Stimulated activated CD4-positive, alpha-beta T cell treated with anti-CD3 and anti-CD28 coated beads, Interleukin-15, amount 100 ng/mL, for 48 hours (primary cell): ENCODE measurements at regions not wholly inside any gene's neighbourhood (a gene's known extent, or its start where the extent isn't known, plus 50 kb on each side); places are given as distances from the start of the nearest gene placed in this dataset.
"Not testable (repeated sequence)": the region's sequence is repeated elsewhere in the genome, so short reads cannot be mapped to it uniquely, and the experiment has no call there.

Experiments used
- DNase-seq, 2 donors: peaks; one replicate each; pipeline ENCODE4 v3.0.0-alpha.2; 2020; ENCODE audit warnings: low read depth in 2 of 2

DNA sequence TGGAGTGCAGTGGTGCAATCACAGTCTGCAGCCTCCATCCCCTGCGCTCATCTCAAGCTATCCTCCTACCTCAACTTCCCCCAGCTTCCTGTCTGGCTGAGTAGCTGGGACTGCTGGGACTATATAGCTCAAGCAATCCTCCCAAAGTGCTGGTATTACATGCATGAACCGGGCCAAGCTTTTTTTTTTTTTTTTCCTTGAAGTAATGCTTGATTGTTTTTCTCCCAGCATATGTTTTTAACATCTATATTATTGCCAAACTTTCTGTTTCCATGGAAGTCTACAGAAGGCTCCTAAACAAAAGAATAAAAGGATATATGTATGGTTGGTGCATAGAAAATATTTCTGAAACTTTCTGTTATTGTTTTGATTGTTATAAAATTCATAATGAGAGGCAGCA, 853.6 kb downstream of the KCNA4 start:
- DNase-seq, result no peak

- no peak for DNase-seq
Observed at GRCh38 chr11:29162491-29162890, 854.3 kb downstream of the KCNA4 start.

- DNase-seq, result no peak
Observed at GRCh38 chr11:29161191-29161590, 855.6 kb downstream of the KCNA4 start.

DNA sequence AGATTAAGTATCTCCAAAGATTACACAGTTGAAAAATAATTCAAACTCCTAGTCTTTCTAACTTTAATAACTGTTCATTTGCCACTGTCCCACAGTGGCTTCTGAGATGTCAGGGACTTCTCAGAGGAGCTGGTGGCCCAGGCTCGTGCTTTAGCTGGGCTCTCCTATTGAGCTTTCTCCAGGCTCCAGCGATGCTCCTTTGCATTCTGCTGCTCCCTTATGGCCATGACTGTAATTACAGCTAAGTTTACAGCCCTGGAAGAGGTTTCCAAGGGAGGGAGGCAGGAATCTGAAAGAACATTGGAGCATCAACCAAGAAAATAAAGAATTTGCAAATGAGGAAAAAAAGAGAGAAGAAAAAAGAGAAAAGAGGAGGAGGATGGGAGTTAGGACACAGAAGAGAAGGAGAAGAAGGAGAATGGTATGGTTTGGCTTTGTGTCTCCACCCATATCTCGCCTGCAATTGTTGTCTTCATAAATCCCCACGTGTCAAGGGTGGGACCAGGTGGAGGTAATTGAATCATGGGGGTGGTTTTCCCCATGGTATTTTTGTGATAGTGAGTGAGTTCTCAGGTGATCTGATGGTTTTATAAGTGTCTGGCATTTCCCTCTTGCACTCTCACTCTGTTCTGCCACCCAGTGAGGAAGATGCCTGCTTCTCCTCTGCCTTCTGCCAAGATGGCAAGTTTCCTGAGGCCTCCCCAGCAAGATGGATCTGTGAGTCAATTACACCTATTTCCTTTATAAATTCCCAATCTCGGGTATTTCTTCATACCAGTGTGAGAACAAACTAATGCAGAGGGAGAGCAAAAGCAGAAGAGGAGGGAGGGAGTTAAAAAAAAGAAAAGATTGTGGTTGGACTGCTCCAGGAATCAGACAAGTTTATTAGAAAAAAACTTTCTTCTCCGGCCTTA, 857.0 kb downstream of the KCNA4 start:
- DNase-seq, result no peak

DNA sequence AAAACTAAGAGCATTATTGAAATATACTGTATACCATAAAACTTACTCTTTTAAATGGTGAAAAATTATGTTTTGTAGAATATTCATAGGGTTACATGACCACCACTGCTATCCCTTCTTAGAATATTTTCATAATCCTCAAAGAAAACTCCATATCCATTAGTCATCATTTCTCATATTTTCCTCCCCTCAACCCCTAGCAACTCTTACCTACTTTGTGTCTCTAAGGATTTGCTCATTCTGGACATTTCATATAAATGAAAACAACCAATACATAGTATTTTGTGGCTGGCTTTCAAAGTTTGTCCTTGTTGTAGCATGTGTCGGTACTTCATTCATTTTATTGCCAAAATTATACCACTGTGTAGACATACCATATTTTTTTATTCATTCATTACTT, 863.8 kb downstream of the KCNA4 start:
- DNase-seq, result no peak

GRCh38 chr11:29142573-29142972, 874.3 kb downstream of the KCNA4 start:
- DNase-seq, result not testable (repeated sequence)

- DNase-seq, result no peak
Observed at GRCh38 chr11:29135504-29135903, 881.3 kb downstream of the KCNA4 start.

- no peak for DNase-seq
Observed at GRCh38 chr11:29131055-29131454, 885.8 kb downstream of the KCNA4 start.

DNA sequence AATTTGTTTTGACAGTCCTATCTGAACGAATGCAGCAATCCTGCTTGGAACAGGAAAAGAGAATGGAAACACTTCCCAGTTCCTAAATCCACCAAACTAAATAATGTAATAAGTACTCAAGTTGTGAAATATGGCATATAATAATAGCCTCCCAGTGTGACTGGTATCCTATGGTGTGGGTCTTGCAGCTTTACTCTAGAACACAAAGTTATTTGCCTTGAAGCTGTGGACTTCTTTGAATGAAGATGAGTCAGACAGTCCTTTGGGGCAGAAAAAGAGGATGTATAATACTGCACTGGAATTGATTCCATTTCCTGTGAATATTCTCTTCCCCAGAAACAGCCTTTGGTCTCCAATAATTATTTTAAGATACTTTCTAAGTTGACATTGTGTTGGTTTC, 887.0 kb downstream of the KCNA4 start:
- DNase-seq, result no peak

- no peak for DNase-seq
Observed at GRCh38 chr11:29127461-29127860, 889.4 kb downstream of the KCNA4 start.

- DNase-seq, result no peak
Observed at GRCh38 chr11:29125606-29126005, 891.2 kb downstream of the KCNA4 start.

DNA sequence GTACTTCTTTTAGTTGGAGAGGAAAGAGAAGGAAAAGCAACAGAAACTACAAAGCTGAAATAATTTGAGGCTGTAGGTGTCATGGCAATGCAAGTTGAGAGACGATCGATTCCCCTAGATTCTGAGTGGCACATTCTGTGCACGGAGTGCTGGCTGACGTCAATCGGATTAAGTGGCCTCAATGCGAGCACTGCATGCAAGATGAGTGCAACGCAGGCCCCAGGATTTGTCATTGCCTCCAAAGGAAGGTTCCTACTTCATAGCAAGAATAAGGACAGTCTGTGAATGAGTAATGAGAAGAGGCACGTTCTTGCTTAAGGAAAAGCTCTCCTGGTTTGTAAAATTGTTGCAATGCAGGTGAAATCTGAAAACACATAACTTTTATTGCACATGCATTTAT, 892.4 kb downstream of the KCNA4 start:
- DNase-seq, result no peak

DNA sequence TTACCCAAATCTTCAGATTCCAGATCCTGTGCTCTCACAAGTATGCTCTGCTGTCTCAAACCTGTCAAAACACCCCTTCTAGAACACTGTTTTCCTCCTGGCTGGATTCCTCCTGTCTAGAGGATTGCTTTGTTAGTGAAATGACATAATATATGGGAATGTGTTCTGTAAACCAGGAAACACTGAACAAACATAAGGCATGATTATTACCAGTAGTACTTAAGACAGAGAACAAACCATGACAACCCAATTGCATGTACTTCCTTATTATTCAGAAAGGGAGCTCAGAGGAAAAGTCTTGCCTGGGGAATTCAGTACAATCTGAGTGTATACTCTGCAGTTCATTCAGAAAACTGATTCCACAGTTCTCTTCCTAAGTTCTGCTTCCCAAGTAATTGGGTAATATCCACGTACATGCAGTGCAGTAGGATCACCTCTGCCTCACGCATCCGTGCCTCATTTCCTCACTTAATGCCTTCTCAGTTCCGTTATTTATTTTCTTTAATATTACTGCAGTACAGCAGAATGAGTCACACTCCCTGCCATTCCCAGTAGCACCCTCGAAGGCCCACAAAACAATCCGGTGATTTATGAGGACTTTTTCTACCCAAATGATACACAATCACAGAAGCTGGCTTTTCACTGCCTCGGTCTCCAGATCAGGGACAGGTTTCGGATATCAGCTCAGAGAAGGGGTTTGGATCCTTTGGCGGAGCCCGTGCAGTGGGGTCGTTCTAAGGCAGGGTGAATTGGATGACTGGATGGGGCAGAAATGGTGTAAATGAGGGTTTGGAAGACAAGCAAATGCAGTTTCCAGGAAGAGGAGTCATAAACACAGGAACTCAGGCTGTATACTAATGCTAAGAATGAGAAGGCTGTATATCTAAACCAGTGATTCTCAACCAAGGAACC, 896.9 kb downstream of the KCNA4 start:
- DNase-seq, result no peak

DNA sequence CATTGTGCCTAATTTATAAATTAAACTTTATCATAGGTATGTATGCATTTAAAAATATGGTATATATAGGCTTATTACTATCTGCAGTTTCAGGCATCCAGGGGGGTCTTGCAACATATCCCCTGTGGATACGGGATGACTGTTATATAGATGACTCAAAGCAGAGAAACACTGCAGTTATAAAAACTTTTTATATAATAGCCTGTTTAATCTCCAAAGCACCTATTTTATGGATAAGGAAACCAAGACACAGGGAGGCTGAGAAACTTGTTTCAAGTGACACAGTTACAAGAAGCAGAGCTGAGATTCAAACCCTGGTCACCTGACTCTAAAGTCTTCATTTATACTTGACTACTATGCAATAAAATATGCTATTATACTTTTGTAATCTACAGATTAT, 897.7 kb downstream of the KCNA4 start:
- DNase-seq, result no peak

DNA sequence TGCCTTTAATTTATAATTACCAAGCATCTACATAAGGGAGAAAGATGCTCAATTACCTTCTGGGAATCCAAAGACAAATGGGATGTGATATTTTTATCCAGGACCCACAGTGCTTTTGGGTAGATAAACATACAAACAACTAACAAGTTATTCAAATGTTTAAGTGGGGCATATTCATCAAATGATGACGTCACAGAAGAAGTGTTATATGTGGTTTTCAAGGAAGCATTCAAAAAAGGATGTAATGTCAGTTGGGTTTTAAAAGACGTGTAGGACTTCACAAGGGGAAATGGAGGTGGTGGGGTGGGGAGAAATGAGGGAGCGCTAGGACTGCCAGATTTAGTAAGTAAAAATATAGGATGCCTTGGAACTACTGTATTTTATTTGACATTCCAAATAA, 915.9 kb downstream of the KCNA4 start:
- DNase-seq, result no peak

DNA sequence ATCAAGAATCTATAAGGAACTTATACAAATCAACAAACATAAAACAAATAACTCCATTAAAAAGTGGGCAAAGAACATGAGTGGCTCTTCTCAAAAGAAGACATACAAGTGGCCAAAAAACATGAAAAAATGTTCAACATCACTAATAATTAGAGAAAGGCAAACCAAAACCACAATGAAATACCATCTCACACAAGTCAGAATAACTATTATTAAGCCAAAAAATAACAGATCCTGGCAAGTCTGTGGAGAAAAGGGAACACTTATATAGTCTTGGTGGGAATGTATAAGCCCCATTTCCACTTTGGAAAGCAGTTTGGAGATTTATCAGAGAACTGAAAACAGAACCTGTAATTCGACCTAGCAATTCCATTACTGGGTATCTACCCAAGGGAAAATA, 921.0 kb downstream of the KCNA4 start:
- DNase-seq, result no peak

- DNase-seq, result no peak
Observed at GRCh38 chr11:29093416-29094120, 923.3 kb downstream of the KCNA4 start.

DNA sequence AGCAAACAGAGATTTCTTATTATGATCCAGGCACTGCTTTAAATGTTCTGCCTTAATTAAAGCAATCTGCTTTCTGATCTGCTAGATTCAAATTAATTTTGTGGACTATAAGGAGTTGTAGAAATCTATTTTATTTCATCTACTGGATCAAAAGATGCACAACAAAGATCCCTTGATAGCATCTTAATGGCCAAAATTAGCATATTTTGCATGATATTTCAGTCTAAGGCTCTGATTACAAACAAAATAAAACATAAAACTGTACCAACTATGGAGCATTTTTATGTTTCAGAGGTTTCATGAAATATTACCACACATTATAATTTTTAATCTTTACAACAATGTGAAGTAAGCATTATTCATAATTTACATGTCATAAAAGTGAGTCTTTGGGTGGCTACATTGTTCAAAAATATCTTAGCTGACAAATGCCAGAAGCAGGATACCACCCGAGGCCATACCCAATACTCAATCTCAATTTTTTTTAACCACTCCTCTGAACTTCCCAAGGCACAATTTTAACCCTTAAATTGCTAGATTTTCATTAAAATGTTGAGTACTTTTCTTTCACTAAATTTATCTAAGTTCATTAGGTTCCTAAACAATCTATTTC, 929.5 kb downstream of the KCNA4 start:
- no peak for DNase-seq

- no peak for DNase-seq
Observed at GRCh38 chr11:29075726-29076125, 941.1 kb downstream of the KCNA4 start.

DNA sequence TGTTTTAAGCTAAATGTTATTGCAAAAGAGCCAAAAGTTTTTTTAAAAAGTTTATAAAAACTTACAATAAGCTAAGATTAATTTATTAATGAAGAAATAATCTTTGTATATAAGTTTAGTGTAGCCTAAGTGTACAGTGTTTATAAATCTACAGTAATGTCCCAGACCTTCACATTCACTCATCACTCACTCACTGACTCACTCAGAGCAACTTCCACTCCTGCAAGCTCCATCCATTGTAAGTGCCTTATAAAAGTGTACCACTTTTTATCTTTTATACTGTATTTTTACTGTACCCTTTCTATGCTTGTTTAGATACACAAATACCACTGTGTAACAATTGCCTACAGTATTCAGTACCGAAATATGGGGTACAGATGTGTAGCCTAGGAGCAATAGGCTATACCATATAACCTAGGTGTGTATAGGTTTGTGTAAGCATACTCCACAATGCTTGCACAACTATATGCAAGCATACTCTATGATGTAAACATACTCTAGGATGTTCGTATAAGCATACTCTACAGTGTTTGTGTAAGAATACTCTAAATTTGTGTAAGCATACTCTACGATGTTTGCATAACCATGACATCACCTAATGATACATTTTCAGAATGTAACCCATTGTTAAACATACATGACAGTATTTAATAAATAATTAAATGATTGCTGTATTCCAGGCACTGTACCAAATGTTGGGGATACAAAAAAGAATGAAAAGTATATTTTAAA, 953.0 kb downstream of the KCNA4 start:
- no peak for DNase-seq

- DNase-seq, result no peak
Observed at GRCh38 chr11:29061452-29061851, 953.3 kb downstream of the METTL15 start.
